ENCODE measurements at regions not wholly inside any gene's neighbourhood (a gene's known extent, or its start where the extent isn't known, plus 50 kb on each side); places are given as distances from the start of the nearest gene placed in this dataset.

- WGBS, 2 donors = 96% methylated on average over 4 of the region's 4 CpGs
- DNase-seq = no peak
- Histone ChIP-seq H3K36me3 (ENCODE audit: low read depth, missing control alignments) (no peaks in the 10 kb centered on the region), H3K27ac (no peak overlapping the region), H3K27me3 (no peaks in the 10 kb centered on the region), H3K4me1 (no peaks in the 10 kb centered on the region), H3K9me3 (no peaks in the 10 kb centered on the region), H3K4me3 (no peak overlapping the region)
- intact Hi-C loops (cut with DNase I; ENCODE audit: low total_unique reads) = no loop called here
- TF ChIP-seq POLR2A (IDR thresholded peaks at IDR 0.05) (no peak), CTCF (IDR thresholded peaks at IDR 0.05) (no peak)
Observed at GRCh38 chr6:14874975-14875480, 370.8 kb upstream of the JARID2 start.

GRCh38 chr6:14875481-14876063 is 370.3 kb upstream of the JARID2 start:
- no peaks in the 10 kb centered on the region for H3K4me1 ChIP-seq

GRCh38 chr6:14876778-14877613 is 368.9 kb upstream of the JARID2 start:
- Histone ChIP-seq H3K4me3 (no peak overlapping the region), H3K4me1 (no peaks in the 10 kb centered on the region), H3K9me3 (no peaks in the 10 kb centered on the region), H3K27ac (no peak overlapping the region), H3K27me3 (no peaks in the 10 kb centered on the region), H3K36me3 (ENCODE audit: low read depth, missing control alignments) (no peaks in the 10 kb centered on the region)
- WGBS, 2 donors = 64 to 71% methylated on average over 11 of the region's 11 CpGs
- TF ChIP-seq CTCF (IDR thresholded peaks at IDR 0.05) (no peak), POLR2A (IDR thresholded peaks at IDR 0.05) (no peak)
- intact Hi-C loops (cut with DNase I; ENCODE audit: low total_unique reads) = no loop called here
- no peak for DNase-seq

More at GRCh38 chr6:14875481-14876063, 370.3 kb upstream of the JARID2 start:
- TF ChIP-seq CTCF (IDR thresholded peaks at IDR 0.05) (no peak), POLR2A (IDR thresholded peaks at IDR 0.05) (no peak)
- no peak for DNase-seq
- Histone ChIP-seq H3K9me3 (no peaks in the 10 kb centered on the region), H3K27ac (no peak overlapping the region), H3K4me3 (no peak overlapping the region), H3K27me3 (no peaks in the 10 kb centered on the region), H3K36me3 (ENCODE audit: low read depth, missing control alignments) (no peaks in the 10 kb centered on the region)
- WGBS, 2 donors = 91 to 94% methylated on average over 6 of the region's 6 CpGs
- intact Hi-C loops (cut with DNase I; ENCODE audit: low total_unique reads) = no loop called here

GRCh38 chr6:14877758-14878157 is 368.1 kb upstream of the JARID2 start:
- H3K4me3 ChIP-seq = no peak overlapping the region
- no peak for DNase-seq
- no peaks in the 10 kb centered on the region for H3K4me1 ChIP-seq
- no peaks in the 10 kb centered on the region for H3K36me3 ChIP-seq (ENCODE audit: low read depth, missing control alignments)
- H3K27me3 ChIP-seq = no peaks in the 10 kb centered on the region
- no peak for TF ChIP-seq POLR2A (IDR thresholded peaks at IDR 0.05)
- TF ChIP-seq CTCF (IDR thresholded peaks at IDR 0.05) = no peak
- H3K9me3 ChIP-seq = no peaks in the 10 kb centered on the region
- no peak overlapping the region for H3K27ac ChIP-seq
- intact Hi-C loops (cut with DNase I; ENCODE audit: low total_unique reads) = no loop called here
- WGBS, 2 donors = 80 to 83% methylated on average over 3 of the region's 3 CpGs
